Activated CD8-positive, alpha-beta memory T cell treated with anti-CD3 and anti-CD28 coated beads, Interleukin-2, amount 10 ng/mL, durations not matched to agents 7 days and 5 days (primary cell): ENCODE measurements at regions not wholly inside any gene's neighbourhood (a gene's known extent, or its start where the extent isn't known, plus 50 kb on each side); places are given as distances from the start of the nearest gene placed in this dataset.

Experiments
- ATAC-seq: fragments of 150-1000 bp; cut with Tn5 transposase; one replicate; pipeline ENCODE4 v1.10.0; 2021; ENCODE audit warnings: moderate library complexity
- CTCF ChIA-PET: fragments of 350-600 bp; sonication (Branson Sonifier 250); formaldehyde crosslinking; loops from one replicate; lab custom pipeline; 2021; ENCODE audit warnings: antibody characterized with exemption; lab: Charles Lee
- DNase-seq: peaks from one replicate; pipeline ENCODE4 v3.0.0-alpha.2; 2020
- H3K27ac Mint-ChIP-seq: one replicate; pipeline ENCODE4 v1.8.0; 2021; ENCODE audit warnings: mild to moderate bottlenecking, mixed read lengths
- H3K27me3 Mint-ChIP-seq: one replicate; pipeline ENCODE4 v1.8.0; 2021; ENCODE audit warnings: mixed read lengths
- H3K36me3 Mint-ChIP-seq: one replicate; pipeline ENCODE4 v1.8.0; 2021; ENCODE audit warnings: mild to moderate bottlenecking, mixed read lengths
- H3K4me1 Mint-ChIP-seq: one replicate; pipeline ENCODE4 v1.8.0; 2021; ENCODE audit warnings: mixed read lengths
- H3K4me3 Mint-ChIP-seq: one replicate; pipeline ENCODE4 v1.8.0; 2021; ENCODE audit warnings: mild to moderate bottlenecking, moderate library complexity, mixed read lengths
- H3K9me3 Mint-ChIP-seq: one replicate; pipeline ENCODE4 v1.8.0; 2022; ENCODE audit warnings: low read depth, mixed read lengths

DNA sequence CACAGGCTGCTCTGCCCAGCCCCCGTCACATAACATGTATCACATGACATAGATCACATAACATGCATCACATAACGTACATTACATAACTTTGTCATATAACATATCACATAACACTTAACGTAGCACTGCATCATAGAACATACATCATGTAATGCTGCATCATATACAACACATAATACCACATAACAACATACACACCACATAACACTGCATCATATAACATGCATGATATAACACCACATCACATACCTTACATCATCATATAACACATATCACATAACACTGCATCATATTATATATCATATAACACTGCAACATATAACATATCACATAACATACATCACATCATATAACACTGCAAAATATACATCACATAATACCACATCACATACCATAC, 83.8 kb downstream of the AXIN2 start:
- no peak for ATAC-seq
- Mint-ChIP-seq H3K4me3 (no peak overlapping the region), H3K27ac (no peak overlapping the region), H3K4me1 (no peaks in the 10 kb centered on the region), H3K9me3 (no peaks in the 10 kb centered on the region), H3K36me3 (no peaks in the 10 kb centered on the region), H3K27me3 (peaks cover 5% of the 10 kb centered on the region)
- CTCF ChIA-PET, result no interaction called here
- DNase-seq, result no peak

DNA sequence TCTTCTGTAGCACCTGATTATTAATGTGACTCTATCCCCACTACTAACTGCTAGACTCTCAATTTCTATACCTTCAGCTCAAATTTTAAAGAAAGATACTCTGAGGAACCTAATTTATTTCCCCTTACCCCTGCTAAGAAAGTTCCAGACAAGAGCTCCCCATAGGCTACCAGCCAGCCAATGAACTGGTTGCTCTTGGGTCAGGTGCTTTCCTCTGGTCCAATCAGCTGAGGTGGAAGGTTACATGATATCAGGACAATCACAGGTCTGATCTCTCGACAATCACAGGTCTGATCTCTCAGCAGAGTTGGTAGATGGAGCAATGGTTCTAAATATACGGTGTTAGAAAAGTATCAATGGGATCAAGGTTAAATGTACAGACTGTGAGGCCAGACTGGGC, 86.8 kb downstream of the AXIN2 start:
- ATAC-seq, result no peak
- H3K4me1 Mint-ChIP-seq, result no peaks in the 10 kb centered on the region
- H3K27ac Mint-ChIP-seq, result no peak overlapping the region
- no peaks in the 10 kb centered on the region for H3K9me3 Mint-ChIP-seq
- DNase-seq, result no peak
- no peaks in the 10 kb centered on the region for H3K36me3 Mint-ChIP-seq
- H3K27me3 Mint-ChIP-seq, result peaks cover 7% of the 10 kb centered on the region
- no peak overlapping the region for H3K4me3 Mint-ChIP-seq
- CTCF ChIA-PET, result no interaction called here

DNA sequence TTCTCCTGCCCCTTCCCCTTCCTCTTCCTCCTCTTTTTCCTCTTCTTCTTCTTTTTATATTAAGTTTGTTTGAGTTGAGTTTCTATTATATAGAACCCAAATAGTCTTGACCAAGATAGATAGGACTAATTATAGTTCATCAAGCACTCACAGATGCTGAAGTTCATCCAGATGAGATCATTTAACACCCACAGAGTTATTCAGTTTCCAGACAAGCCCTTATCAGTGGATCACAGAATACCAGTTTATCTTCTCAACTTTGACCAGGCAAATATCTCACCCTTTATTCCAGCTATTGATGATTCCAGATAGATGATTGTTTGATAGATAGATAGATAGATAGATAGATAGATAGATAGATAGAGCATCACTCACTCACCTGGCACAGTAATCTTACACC, 87.5 kb downstream of the AXIN2 start:
- no peak overlapping the region for H3K4me3 Mint-ChIP-seq
- ATAC-seq (no peak), DNase-seq (no peak)
- H3K9me3 Mint-ChIP-seq, result no peaks in the 10 kb centered on the region
- H3K4me1 Mint-ChIP-seq, result no peaks in the 10 kb centered on the region
- H3K36me3 Mint-ChIP-seq, result no peaks in the 10 kb centered on the region
- H3K27me3 Mint-ChIP-seq, result peaks cover 7% of the 10 kb centered on the region
- no peak overlapping the region for H3K27ac Mint-ChIP-seq
- CTCF ChIA-PET, result no interaction called here

DNA sequence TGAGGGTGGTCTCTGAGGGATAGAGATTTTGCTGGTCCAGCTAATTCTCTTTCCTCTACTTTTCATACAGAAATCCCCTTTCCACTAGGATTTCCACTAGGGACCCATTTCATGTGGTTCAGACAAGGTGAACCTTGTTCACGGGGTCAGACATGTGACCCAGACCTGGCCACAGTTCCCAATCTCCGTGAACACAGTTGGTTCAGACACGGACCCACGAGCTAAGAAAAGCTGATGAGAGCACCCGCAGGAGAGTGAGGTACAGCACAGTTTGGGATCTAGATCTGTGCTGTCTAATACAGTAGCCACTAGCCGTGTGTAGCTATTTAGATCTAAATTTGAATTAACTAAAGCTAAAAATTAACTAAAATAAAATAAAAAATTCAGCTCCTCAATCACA, 88.1 kb downstream of the AXIN2 start:
- Mint-ChIP-seq H3K4me3 (no peak overlapping the region), H3K4me1 (no peaks in the 10 kb centered on the region), H3K9me3 (no peaks in the 10 kb centered on the region), H3K27ac (no peak overlapping the region), H3K27me3 (peaks cover 7% of the 10 kb centered on the region), H3K36me3 (no peaks in the 10 kb centered on the region)
- CTCF ChIA-PET, result no interaction called here
- no peak for DNase-seq
- ATAC-seq, result no peak

DNA sequence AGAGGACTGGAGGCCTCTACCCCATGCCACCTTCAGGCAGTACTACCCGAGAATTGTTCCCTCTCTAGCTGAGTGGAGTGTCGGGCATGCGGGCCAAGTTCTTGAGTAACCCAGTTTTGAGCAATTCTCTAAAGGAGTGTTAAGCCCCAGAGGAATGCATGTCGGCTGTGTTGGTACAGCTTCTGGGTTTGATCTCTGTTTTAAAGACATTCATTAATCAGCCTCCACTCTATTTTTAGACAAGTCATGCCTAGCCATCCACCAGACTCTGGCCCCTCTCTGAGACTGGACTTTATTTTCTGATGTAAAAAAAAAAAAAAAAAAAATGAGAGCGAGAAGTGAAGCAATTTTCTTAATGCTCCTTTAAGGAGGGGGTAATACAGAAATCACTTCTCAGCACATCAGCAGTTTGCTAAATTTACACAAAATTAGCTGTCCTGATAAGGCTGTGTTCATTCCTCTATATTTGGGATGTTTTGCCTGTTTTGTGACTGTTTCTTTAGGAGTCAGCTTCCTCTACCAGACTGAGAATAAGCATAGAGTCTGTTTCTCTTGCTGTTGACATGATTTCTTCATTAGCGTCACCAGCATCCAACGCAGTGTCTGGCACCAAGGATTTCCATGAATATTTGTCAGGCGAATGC, 88.7 kb downstream of the AXIN2 start:
- Mint-ChIP-seq H3K9me3 (peaks cover 3% of the 10 kb centered on the region), H3K27ac (no peak overlapping the region), H3K4me3 (no peak overlapping the region), H3K36me3 (no peaks in the 10 kb centered on the region), H3K4me1 (no peaks in the 10 kb centered on the region), H3K27me3 (peaks cover 7% of the 10 kb centered on the region)
- DNase-seq, result no peak
- ATAC-seq, result no peak
- CTCF ChIA-PET, result no interaction called here

DNA sequence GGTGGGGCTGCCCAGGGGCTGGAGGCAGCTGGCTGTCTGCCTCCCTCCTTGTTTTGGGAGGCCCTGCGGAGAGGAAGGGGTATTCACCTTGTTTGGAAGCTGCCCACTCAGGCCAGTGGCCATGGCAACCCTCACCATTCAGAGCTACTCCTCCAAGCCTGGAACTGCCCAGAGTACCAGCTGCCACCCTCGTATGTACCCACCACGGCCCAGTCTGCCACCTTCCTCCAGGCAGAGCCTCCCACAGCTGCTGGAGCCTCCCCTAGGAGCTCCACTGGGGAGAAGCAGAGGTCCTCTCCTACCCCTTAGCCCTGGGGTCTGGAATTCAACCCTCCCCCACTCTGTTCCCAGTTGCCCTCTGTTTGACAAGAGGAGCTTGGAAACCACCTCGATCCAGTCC, 90.7 kb downstream of the AXIN2 start:
- DNase-seq (no peak), ATAC-seq (no peak)
- H3K27ac Mint-ChIP-seq, result no peak overlapping the region
- H3K9me3 Mint-ChIP-seq, result peaks cover 3% of the 10 kb centered on the region
- CTCF ChIA-PET, result no interaction called here
- H3K36me3 Mint-ChIP-seq, result no peaks in the 10 kb centered on the region
- H3K27me3 Mint-ChIP-seq, result peaks cover 7% of the 10 kb centered on the region
- H3K4me1 Mint-ChIP-seq, result peaks cover 7% of the 10 kb centered on the region
- no peak overlapping the region for H3K4me3 Mint-ChIP-seq

DNA sequence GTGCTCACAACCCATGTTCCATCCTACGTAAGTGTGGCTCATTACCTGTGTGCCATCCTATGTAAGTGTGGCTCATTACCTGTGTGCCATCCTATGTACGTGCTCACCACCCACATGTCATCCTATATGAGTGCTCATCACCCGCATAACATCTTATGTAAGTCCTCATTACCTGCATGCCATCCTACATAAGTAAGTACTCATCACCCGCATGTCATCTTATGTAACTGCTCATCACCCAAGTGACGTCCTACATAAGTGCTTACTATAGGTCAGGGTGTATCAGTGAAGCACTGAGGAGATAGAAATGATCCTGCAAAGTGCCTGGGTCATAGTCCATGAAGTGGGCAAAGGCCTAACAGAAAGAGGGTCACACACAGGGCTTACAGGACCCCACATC, 93.1 kb downstream of the AXIN2 start:
- no peak overlapping the region for H3K4me3 Mint-ChIP-seq
- H3K36me3 Mint-ChIP-seq, result no peaks in the 10 kb centered on the region
- peaks cover 3% of the 10 kb centered on the region for H3K9me3 Mint-ChIP-seq
- H3K4me1 Mint-ChIP-seq, result peaks cover 7% of the 10 kb centered on the region
- H3K27me3 Mint-ChIP-seq, result peaks cover 6% of the 10 kb centered on the region
- no peak for ATAC-seq
- H3K27ac Mint-ChIP-seq, result no peak overlapping the region
- CTCF ChIA-PET, result no interaction called here
- no peak for DNase-seq

DNA sequence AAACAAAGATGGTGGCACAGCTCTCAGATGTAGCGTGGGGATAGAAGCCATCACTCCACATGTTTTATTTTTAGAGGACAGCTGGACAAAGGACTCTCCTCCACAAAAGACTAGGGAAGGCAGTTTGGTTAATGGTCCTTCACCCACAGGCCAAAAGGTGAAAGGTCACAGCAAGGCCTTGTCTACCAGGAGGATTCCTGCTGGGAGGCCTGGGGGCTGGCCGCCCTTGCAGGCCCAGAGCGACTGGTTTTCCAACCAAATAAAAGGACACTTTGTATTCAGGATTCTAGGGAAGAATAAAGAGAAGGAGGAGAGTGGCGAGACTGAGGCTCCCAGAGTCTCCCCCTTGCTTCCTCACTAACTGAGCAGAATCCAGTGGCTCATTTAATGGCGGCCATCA, 94.3 kb downstream of the AXIN2 start:
- DNase-seq (no peak), ATAC-seq (no peak)
- H3K4me1 Mint-ChIP-seq, result peaks cover 7% of the 10 kb centered on the region
- CTCF ChIA-PET, result no interaction called here
- no peak overlapping the region for H3K27ac Mint-ChIP-seq
- H3K4me3 Mint-ChIP-seq, result no peak overlapping the region
- no peaks in the 10 kb centered on the region for H3K36me3 Mint-ChIP-seq
- peaks cover 6% of the 10 kb centered on the region for H3K27me3 Mint-ChIP-seq
- H3K9me3 Mint-ChIP-seq, result peaks cover 3% of the 10 kb centered on the region

DNA sequence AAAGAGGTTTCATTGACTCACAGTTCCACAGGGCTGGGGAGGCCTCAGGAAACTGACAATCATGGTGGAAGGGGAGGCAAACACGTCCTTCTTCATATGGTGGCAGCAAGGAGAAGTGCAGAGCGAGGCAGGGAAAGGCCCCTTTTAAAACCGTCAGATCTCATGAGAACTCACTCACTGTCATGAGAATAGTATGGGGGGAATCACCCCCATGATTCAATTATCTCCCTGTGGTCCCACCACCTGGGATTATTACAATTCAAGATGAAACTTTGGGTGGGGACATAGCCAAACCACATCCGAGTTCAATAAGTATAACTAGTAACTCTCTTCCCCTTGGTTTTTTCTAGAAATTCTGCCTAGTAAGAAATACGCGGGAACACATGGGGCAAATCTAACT, 94.9 kb downstream of the AXIN2 start:
- H3K4me3 Mint-ChIP-seq, result no peak overlapping the region
- peak; percentile 30 for ATAC-seq
- DNase-seq, result no peak
- H3K27me3 Mint-ChIP-seq, result peaks cover 6% of the 10 kb centered on the region
- no peak overlapping the region for H3K27ac Mint-ChIP-seq
- peaks cover 3% of the 10 kb centered on the region for H3K9me3 Mint-ChIP-seq
- CTCF ChIA-PET, result no interaction called here
- no peaks in the 10 kb centered on the region for H3K36me3 Mint-ChIP-seq
- peaks cover 7% of the 10 kb centered on the region for H3K4me1 Mint-ChIP-seq

DNA sequence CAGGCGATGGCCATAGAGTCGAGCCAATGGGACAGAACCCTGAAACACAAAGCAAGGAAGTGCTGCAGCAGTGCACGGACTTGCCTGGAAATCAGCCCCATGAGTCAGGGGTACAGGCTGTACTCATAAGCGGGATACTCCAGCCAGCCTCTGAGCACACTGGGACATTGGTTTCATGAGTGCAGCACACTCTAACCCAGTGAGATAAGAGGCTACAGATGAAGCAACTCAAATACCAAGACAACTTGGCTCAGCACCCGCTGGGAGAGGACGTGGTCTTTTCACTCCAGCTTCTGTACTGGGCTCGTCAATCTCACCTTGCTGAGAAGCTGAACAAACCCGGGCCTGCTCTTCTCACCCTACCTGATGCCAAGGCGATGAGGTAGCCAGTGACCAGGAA, 98.2 kb downstream of the AXIN2 start:
- no peak for DNase-seq
- CTCF ChIA-PET, result no interaction called here
- no peak overlapping the region for H3K4me3 Mint-ChIP-seq
- no peak overlapping the region for H3K27ac Mint-ChIP-seq
- peaks cover 9% of the 10 kb centered on the region for H3K27me3 Mint-ChIP-seq
- ATAC-seq, result no peak
- no peaks in the 10 kb centered on the region for H3K36me3 Mint-ChIP-seq
- H3K9me3 Mint-ChIP-seq, result peaks cover 3% of the 10 kb centered on the region
- H3K4me1 Mint-ChIP-seq, result peaks cover 7% of the 10 kb centered on the region

DNA sequence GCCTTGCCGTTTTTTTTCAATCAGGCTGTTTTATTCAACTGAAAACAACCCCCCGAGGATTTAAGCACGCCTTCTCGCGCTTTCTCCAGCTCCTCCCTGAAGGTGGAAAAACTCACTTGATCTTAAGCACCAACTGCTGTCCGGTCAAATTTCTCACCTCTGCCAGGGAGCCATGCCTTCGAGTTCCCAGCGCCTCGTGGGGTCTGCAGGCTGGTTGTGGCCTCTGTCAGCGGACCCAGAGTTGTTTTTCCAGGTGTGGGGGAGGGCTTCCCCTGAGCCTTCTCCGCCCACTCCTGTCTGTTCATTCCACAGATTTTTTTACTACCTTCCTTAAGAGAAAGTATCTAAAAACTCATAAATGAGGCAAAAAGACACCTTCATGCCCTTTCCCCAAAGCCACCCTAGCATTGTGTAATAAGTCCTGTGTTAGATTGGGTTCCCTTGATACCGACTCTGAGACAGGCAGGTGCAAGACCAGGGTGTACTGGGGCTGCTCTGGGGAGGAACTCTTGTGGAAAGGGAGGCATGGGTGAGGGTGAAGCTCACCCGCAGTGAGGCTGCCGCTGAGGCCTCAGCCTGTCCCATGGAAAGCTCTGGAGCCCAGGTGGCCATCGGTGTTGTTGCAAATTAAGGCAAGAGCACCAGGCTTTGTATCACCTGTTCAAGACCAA, 101.6 kb downstream of the AXIN2 start:
- CTCF ChIA-PET, result no interaction called here
- H3K9me3 Mint-ChIP-seq, result no peaks in the 10 kb centered on the region
- H3K4me3 Mint-ChIP-seq, result no peak overlapping the region
- H3K4me1 Mint-ChIP-seq, result no peaks in the 10 kb centered on the region
- peaks cover 9% of the 10 kb centered on the region for H3K27me3 Mint-ChIP-seq
- no peaks in the 10 kb centered on the region for H3K36me3 Mint-ChIP-seq
- ATAC-seq (no peak), DNase-seq (no peak)
- H3K27ac Mint-ChIP-seq, result no peak overlapping the region

DNA sequence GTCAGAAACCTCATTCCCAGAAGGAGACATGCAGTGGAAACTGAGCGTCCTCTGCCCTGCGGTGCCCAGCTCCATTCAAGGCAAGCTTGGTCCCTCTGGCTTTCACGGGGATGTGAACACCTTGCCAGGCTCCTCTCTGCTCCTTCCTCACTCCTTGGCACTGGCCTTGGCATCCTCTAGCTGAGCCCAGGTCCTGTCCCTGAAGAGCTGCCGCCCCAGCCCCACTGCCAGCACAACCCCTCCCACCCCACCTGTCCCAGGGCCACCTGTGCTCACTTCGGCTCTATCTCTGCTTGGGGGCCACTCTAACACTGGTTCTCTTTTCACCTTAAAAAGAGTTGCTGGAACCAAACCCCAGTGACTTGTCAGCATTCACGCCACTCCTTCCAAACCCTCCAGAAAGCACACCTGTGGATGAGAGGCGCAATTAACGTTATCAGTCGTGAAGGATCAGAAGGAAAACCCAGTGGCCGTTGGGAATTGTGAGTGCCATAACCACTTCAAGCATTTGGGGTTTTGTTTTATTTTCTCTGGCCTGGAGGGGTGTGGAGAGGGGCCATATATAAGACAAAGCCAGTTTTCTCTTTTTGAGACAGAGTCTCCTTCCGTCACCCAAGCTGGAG, 103.7 kb downstream of the AXIN2 start:
- H3K27ac Mint-ChIP-seq, result no peak overlapping the region
- no peaks in the 10 kb centered on the region for H3K4me1 Mint-ChIP-seq
- peaks cover 9% of the 10 kb centered on the region for H3K27me3 Mint-ChIP-seq
- DNase-seq (no peak), ATAC-seq (no peak)
- no peaks in the 10 kb centered on the region for H3K36me3 Mint-ChIP-seq
- CTCF ChIA-PET, result no interaction called here
- no peak overlapping the region for H3K4me3 Mint-ChIP-seq
- no peaks in the 10 kb centered on the region for H3K9me3 Mint-ChIP-seq

DNA sequence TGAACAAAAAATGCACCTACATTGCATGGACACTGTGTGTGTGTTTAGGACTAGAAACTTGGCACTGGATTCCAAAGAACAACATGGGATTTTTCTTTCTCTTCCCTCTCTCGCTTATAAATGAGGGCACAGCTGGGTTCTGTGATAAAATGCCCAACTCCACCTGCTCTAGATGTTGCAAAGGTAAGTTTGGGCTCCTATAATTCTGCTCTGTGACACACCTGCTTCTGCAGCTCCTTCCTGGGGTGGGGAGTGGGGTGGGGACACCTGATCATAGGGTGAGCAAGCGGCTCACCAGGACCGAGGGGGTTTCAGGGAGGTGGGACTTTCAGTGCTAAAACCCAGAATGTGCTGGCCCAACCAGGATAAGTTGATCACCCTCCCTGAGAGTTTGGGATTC, 104.3 kb downstream of the AXIN2 start:
- H3K27ac Mint-ChIP-seq, result no peak overlapping the region
- H3K36me3 Mint-ChIP-seq, result no peaks in the 10 kb centered on the region
- no peaks in the 10 kb centered on the region for H3K9me3 Mint-ChIP-seq
- peaks cover 6% of the 10 kb centered on the region for H3K27me3 Mint-ChIP-seq
- no peak overlapping the region for H3K4me3 Mint-ChIP-seq
- ATAC-seq (no peak), DNase-seq (no peak)
- CTCF ChIA-PET, result no interaction called here
- H3K4me1 Mint-ChIP-seq, result no peaks in the 10 kb centered on the region

DNA sequence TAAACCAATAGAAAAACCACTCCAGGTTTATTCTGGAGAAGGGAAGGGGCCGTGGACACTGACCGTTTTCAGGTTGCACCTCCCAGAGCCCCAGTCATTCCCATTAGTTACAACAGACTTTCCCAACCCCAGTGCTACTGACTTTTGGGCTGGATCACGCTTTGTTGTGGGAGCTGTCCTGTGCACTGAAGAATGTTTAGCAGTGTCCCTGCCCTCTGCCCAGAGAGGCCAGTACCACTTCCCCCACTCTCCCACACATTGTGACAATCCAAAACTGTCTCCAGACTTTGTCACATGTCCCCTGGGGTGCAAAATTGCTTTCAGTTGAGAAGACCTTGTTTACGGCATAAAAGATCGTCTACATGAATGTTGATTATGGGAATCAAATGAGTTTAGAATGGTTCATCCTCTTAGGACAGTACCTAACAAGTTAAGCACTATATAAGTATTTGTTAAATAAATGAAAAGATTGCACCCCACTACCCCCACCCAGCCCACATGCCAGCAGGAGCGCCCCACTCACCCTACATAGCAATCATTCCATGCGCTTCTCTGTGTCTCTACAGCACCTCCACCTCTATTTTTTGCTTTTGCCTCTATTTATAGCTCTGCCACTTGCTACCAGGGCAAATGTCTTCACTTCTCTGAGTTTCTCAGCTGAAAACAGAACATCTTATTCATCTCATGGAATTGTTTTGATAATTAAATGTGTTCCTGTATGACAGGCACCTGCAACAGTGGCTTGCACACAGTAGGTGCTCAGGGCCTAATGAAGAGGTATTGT, 104.9 kb downstream of the AXIN2 start:
- DNase-seq (no peak), ATAC-seq (no peak)
- no peak overlapping the region for H3K4me3 Mint-ChIP-seq
- CTCF ChIA-PET, result no interaction called here
- no peaks in the 10 kb centered on the region for H3K4me1 Mint-ChIP-seq
- H3K36me3 Mint-ChIP-seq, result no peaks in the 10 kb centered on the region
- no peak overlapping the region for H3K27ac Mint-ChIP-seq
- no peaks in the 10 kb centered on the region for H3K9me3 Mint-ChIP-seq
- peaks cover 3% of the 10 kb centered on the region for H3K27me3 Mint-ChIP-seq
